HG03135 (cell line): ENCODE measurements at regions not wholly inside any gene's neighbourhood (a gene's known extent, or its start where the extent isn't known, plus 50 kb on each side); places are given as distances from the start of the nearest gene placed in this dataset.
"Not testable (repeated sequence)": the region's sequence is repeated elsewhere in the genome, so short reads cannot be mapped to it uniquely, and the experiment has no call there.

Source experiments
- ATAC-seq: cut with Tn5 transposase; IDR thresholded peaks from one replicate; pipeline ENCODE4 v1.9.1; 2021; ENCODE audit warnings: mild to moderate bottlenecking, moderate library complexity; ENCODE audit not compliant: unreplicated experiment

DNA sequence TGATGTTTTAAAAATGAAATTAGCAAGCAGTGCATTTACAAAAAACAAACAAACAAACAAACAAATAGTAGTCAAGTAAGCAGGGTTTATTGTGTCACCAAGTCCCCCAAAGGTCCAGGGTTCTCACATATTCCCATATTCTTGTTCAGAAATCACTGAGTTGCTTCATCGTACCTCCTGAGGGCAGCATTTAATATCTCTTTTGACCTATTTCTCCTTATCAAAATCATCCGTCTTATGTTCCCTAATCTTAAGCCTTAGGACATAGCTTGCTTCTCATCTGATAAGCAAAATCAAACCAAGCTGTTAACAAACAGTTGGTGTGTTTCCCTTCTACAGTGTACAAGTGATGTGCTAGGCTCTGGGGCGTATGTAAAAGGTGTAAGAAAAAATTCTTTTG lies 109.5 kb upstream of the MAN2A1 start:
- no peak for ATAC-seq

- no peak for ATAC-seq
Observed at GRCh38 chr5:109575506-109575905, 114.2 kb upstream of the MAN2A1 start.

DNA sequence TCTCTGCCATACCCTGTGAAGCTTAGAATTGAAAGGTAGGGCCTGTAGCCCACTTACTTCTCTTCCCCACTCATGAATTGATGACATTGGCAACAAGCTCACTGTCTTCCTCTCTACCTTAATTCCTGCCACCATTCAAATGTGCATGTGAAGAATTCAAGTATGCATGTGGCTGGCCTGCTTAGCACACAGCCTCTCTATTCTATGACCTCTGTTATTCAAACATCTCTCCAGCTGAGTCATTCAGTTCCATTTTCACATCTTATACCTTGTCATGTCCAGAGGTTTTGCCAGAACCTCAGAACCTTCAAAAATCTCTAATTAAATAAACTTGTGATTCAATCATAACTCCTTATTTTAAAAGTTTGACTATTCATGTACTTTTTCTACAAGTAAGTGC lies 114.7 kb upstream of the MAN2A1 start:
- no peak for ATAC-seq

DNA sequence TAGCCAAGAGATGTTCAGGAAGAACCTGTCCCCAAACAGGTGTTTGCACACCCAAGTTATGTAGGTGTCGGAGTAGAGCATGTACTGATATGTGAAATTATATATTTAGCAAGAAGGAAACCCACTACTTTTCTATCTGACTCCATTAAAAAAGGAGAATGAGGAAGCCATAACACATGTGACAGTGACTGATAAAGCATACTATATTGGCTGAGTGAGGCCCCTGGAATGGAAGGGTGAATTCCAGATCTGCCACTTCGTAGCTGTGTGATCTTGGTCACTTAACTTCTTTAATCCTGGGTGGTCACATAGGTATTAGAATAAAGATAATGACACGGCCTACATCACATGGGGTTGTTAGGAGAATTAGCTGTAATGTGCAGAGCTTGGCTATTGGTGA lies 116.0 kb upstream of the MAN2A1 start:
- no peak for ATAC-seq

DNA sequence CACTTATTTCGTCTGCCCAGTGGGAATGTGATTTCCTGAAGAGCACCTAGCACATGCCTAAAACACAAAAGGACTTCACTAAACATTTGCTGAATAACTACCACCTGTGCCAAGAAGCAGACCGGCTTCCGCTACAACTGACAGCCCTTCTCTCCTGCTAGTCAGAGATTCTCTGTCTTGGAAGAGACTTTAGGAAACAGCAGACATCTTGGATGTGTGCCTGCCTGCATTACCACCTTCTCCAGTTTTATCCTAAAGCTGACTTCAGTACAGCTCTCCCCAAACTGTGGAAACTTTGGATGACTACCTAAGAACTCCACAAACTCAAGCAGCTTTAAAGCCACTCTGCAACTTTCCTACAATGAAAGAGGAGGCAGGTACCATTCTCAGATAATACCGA lies 116.5 kb upstream of the MAN2A1 start:
- no peak for ATAC-seq

DNA sequence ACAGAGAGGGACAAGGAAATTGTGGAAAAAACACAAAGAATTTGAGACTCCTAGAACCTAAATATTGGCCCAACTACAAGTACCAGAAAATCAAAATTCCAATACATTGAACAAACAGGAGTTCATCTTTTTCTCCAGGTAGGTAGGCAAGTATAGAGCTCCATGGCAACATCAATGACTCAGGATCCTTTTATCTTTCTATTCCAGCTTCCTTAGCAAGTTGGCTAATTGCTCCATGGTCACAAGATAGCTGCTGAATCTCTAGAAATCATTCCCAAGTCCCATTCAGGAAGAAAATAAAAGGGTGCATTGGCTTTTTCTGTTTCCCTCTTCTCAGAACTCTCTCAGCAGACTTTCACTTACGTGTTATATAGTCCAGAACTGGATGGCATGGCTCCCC lies 117.9 kb upstream of the MAN2A1 start:
- ATAC-seq = no peak

DNA sequence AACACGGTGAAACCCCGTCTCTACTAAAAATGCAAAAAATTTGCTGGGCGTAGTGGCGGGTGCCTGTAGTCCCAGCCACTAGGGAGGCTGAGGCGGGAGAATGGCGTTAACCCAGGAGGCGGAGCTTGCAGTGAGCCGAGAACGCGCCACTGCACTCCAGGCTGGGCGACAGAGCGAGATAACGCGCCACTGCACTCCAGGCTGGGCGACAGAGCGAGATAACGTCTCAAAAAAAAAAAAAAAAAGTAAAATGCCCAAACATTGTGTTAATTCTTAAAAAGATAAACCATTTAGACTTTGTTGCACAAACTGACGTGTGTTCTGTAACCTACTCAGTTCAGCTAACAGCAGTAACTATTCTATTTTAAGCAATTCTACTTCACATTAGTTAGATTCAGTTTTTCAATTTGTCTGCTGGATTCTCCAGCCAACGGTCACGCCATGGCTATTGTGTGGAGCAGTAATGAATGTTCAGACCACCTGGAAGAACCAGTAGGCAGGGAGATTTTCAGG lies 119.3 kb upstream of the MAN2A1 start:
- ATAC-seq = no peak

DNA sequence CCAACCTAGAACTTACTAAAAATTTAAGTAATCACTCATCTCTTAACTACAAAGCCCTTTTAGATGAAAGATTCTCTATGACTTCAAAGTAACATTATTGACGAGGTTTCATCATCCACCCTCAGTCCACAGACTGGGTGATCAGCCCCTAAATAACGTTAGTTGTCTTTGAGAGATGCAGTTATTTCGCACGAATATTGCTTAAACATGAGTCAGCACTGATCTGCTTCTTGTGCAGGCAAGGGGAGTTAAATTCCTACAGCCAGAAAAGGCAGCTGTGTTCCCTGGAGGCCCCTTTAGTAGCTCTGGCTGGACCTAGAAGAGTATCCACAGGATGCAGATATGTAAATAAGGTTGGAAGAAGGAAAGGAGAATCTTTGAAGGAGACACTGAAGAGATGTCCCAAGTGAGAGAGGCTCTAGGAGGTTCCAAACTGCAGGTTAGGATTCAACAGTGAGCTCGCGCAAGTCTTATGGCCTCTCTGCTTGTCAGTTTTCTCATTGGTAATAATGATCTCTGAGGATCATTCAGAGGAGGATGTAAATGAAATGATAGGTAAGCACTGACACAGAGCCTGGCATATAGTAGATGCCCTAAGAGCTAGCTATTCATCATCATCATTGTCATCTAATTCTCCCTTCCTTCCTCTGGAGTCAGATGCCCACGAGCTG lies 122.2 kb upstream of the MAN2A1 start:
- no peak for ATAC-seq

DNA sequence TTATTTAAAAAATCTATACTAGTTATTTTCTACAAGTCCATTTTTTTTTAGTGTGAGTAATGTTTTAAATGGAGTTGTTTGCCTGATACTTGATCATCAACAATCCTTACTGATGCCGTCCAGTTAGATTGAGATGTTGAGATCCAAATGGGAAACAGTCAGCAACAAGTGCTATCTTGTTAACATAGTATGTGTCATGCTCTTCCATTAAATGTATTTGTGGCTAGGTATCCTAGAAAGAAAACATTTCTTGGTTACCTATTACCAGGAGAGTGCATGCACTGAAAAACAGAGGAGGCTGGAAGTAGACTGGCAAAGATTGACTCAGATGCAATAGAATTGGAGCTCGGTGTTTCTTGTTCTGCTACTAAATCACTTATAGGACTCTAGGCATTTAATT lies 123.4 kb upstream of the MAN2A1 start:
- no peak for ATAC-seq

DNA sequence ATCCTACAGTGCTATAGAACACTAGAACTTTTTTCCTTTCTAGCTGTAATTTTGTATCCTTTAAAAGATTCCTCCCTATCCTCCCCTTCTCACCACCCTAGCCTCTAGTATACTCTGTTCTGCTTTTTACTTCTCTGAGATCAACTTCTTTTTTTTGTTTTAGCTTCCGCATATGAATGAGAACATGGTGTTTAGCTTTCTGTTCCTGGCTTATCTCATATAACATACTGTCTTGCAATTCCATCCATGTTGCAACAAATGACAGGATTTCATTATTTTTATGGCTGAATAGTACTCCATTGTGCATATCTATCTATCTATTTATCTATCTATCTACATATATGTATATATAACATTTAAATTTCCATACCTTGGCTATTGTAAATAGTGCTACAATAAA lies 126.0 kb upstream of the MAN2A1 start:
- no peak for ATAC-seq

DNA sequence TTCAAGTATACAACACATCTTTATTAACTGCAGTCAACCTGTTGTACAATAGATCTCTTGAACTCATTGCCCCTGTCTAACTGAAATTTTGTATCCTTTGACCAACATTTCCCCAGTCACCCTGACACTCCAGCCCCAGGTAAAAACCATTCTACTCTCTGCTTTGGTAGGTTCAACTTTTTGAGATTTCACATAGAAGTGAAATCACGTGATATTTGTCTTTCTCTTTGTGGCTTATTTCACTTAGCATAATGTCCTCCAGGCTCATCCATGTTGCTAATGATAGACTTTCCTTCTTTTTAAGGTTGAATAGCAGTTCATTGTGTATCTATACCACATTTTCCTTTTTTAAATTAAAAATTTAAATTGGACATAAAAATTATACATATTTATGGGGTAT lies 126.5 kb upstream of the MAN2A1 start:
- no peak for ATAC-seq

DNA sequence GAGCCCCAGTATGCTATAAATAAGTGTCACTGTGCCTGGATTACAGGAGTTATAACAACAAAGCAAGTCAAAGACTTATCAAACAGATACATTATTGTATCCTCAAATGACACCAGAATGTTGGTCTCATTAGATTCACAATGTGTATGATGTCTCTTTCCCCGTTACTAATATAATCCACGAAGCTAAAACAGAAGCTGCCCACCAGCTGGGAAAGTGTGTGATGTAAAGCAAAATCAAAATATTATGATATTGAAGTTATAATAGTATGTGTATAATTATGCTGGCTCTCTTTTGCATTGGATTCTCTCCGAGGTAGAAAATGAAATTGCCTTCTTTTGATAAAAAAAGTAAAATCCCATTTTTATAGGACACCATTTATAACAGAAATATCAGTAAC lies 127.3 kb upstream of the MAN2A1 start:
- no peak for ATAC-seq

DNA sequence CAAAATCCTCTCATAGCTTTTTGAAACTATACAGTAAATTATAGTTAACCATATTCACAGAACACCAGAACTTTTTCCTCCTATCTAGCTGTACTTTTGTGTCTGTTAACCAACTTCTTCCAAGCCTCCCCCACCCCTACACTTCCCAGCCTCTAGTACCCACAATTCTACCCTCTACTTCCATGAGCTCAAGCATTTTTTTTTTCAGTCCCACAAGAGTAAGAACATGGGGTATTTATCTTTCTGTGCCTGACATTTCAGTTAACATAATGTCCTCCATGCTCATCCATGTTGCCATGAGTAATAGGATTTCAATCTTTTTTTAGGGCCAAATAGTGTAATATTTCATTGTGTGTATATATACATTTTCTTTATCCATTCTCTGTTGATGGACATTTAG lies 128.3 kb upstream of the MAN2A1 start:
- ATAC-seq = no peak

DNA sequence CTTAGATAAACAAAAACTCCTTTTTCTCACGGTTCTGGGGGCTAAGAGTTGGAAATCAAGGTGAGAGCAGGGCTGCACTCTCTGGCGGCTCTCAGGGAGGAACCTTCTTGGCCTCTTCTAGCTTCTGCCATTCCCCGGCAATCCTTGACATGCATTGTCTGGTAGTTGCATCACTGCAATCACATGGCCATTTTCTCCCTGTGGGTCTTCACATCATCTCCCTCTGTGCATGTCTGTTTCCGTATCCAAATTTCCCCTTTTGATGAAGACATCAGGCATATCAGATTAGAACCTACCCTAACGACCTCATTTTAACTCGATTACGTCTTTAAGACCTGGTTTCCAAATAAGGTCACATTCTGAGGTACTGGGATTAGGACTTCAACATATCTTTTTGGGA lies 129.2 kb upstream of the MAN2A1 start:
- no peak for ATAC-seq

GRCh38 chr5:109558952-109559351 lies 130.8 kb upstream of the MAN2A1 start:
- no peak for ATAC-seq

DNA sequence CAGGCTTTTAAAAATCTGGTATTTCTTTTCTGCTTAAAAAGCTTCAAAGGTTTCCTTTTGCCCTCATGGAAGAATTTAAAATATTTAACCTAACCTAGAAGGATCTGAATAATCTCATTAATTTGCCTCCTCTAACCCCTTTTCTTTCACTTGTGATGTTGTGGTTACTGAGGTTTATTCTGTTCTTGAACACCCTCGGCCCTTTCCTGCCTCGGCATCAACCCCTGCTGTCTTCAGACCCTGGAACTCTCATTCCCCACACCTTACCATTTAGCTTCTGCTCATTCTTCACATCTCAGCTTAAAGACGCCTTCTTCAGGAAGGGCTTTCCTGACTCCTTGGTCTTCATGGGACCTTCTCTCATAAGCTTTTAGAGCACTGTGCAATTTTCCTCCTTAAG lies 131.4 kb upstream of the MAN2A1 start:
- no peak for ATAC-seq

DNA sequence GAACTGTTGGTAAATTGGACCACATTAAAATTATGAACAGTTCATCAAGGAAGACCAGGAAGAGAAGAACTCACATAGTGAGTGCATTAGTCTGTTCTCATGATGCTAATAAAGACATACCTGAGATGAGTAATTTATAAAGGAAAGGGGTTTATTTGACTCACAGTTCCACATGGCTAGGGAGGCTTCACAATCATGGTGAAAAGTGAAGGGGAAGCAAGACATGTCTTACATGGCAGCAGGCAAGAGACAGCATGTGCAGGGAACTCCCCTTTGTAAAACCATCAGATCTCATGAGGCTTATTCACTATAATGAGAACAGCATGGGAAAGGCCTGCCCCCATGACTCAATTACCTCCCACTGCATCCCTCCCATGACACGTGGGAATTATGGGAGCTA lies 135.9 kb upstream of the MAN2A1 start:
- no peak for ATAC-seq

DNA sequence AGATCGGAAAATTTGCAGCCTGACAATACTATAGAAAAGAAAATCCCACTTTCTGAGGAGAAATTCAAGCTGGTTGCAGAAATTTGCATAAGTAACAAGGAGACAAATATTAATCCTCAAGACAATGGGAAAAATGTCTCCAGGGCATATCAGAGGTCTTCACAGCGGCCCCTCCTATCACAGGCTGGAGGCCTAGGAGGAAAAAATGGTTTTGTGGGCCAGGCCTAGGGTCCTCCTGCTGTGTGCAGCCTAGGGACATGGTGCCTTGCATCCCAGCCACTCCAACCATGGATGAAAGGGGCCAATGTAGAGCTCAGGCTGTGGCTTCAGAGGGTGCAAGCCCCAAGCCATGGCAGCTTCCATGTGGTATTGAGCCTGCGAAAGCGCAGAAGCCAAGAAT lies 138.5 kb upstream of the MAN2A1 start:
- not testable (repeated sequence) for ATAC-seq

GRCh38 chr5:109550077-109550476 lies 139.7 kb upstream of the MAN2A1 start:
- no peak for ATAC-seq

DNA sequence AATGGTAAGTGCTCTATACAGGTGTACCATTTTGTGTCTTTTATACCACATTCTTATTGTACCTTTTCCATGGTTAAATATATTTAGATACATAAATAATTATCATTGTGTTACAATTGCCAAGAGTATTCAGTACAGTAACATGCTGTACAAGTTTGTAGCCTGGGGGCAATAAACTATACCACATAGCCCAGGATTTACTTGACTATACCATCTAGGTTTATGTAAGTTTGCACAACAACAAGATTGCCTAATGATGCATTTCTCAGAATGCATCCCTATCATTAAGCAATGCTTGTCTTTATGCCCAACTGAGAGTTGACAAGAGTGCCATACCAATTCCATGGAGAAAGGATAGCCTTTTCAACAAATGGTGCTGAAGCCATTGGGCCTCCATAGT lies 136.7 kb upstream of the PJA2 start:
- ATAC-seq = no peak

DNA sequence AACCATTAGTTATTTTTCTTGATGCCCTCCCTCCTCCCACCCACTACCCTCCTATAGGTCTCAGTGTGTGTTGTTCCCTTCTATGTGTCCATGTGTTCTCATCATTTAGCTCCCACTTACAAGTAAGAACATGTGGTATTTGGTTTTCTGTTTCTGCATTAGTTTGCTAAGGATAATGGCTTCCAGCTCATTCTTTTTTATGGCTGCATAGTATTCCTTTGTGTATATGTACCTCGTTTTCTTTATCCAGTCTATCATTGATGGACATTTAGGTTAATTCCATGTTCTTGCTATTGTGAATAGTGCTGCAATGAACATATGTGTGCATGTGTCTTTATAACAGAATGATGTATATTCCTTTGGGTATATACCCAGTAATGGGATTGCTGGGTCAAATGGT lies 135.1 kb upstream of the PJA2 start:
- ATAC-seq = not testable (repeated sequence)

DNA sequence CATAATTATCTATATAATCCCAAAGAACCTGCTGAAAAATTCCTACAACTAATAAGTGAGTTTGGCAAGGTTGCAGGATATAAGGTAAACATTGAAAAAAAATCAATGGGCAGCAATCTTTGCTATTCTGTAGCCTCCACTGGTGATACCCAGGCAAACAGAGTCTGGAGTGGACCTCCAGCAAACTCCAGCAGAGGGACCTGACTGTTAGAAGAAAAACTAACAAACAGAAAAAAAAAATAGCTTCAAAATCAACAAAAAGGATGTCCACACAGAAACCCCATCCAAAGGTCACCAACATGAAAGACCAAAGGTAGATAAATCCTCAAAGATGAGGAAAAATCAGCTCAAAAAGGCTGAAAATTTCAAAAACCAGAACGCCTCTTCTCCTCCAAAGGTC lies 128.9 kb upstream of the PJA2 start:
- not testable (repeated sequence) for ATAC-seq

DNA sequence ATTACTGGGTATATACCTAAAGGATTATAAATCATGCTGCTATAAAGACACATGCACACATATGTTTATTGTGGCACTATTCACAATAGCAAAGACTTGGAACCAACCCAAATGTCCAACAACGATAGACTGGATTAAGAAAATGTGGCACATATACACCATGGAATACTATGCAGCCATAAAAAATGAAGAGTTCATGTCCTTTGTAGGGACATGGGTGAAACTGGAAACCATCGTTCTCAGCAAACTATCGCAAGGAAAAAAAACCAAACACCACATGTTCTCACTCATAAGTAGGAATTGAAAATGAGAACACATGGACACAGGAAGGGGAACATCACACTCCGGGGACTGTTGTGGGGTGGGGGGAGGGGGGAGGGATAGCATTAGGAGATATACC lies 125.3 kb upstream of the PJA2 start:
- not testable (repeated sequence) for ATAC-seq
